ENCODE measurements at regions not wholly inside any gene's neighbourhood (a gene's known extent, or its start where the extent isn't known, plus 50 kb on each side); places are given as distances from the start of the nearest gene placed in this dataset.

GRCh38 chr21:28160378-28160777, 832.3 kb downstream of the LTN1 start:
- TF ChIP-seq, protein P1, sequence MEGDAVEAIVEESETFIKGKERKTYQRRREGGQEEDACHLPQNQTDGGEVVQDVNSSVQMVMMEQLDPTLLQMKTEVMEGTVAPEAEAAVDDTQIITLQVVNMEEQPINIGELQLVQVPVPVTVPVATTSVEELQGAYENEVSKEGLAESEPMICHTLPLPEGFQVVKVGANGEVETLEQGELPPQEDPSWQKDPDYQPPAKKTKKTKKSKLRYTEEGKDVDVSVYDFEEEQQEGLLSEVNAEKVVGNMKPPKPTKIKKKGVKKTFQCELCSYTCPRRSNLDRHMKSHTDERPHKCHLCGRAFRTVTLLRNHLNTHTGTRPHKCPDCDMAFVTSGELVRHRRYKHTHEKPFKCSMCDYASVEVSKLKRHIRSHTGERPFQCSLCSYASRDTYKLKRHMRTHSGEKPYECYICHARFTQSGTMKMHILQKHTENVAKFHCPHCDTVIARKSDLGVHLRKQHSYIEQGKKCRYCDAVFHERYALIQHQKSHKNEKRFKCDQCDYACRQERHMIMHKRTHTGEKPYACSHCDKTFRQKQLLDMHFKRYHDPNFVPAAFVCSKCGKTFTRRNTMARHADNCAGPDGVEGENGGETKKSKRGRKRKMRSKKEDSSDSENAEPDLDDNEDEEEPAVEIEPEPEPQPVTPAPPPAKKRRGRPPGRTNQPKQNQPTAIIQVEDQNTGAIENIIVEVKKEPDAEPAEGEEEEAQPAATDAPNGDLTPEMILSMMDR (IDR thresholded peaks at IDR 0.05) = no peak
- TF ChIP-seq EZH2 (IDR thresholded peaks at IDR 0.05) = no peak
